PC-9 (cell line): ENCODE measurements at regions not wholly inside any gene's neighbourhood (a gene's known extent, or its start where the extent isn't known, plus 50 kb on each side); places are given as distances from the start of the nearest gene placed in this dataset.

Source experiments
- BruUV-seq: library from RNA; stranded (reverse); fragments of 400-500 nt; replicated peaks from 2 replicates; lab custom pipeline; 2021; lab: Mats Ljungman, UMichigan
- CTCF ChIA-PET: fragments of 300-600 bp; sonication (Branson Sonifier 250); formaldehyde crosslinking; loops from one replicate; lab custom pipeline; 2022; ENCODE audit warnings: antibody characterized with exemption; lab: Charles Lee
- POLR2A ChIA-PET: fragments of 300-600 bp; sonication (Branson Sonifier 250); formaldehyde crosslinking; loops from one replicate; lab custom pipeline; 2022; ENCODE audit warnings: antibody characterized with exemption; ENCODE audit not compliant: unreplicated experiment; lab: Charles Lee
- DNase-seq, 2 experiments: peaks; one replicate each; pipeline versions ENCODE4 v3.0.0 to v3.0.0-alpha.2; 2015 to 2022; ENCODE audit warnings: mixed read lengths in 1 of 2
- H2AFZ ChIP-seq: fragments of 200-600 bp; sonication (generic); 2 replicates; pipeline ENCODE4 v1.8.1; 2017; ENCODE audit warnings: antibody characterized with exemption
- H3F3A ChIP-seq: fragments of 200-600 bp; sonication (generic); 2 replicates; pipeline ENCODE4 v1.8.1; 2017; ENCODE audit warnings: antibody characterized with exemption, mild to moderate bottlenecking, low read depth; ENCODE audit not compliant: insufficient read depth
- H3K27ac ChIP-seq: fragments of 200-600 bp; sonication (generic); 2 replicates; pipeline ENCODE4 v1.6.1; 2016; ENCODE audit warnings: mixed run types
- H3K27me3 ChIP-seq: fragments of 200-600 bp; sonication (generic); 2 replicates; pipeline ENCODE4 v1.6.1; 2016; ENCODE audit warnings: low read depth, mixed run types; ENCODE audit not compliant: insufficient read depth
- H3K36me3 ChIP-seq: fragments of 200-600 bp; sonication (generic); 2 replicates; pipeline ENCODE4 v1.6.1; 2016; ENCODE audit warnings: low read depth, mixed run types
- H3K4me1 ChIP-seq: fragments of 200-600 bp; sonication (generic); replicated peaks from 2 replicates; pipeline ENCODE4 v1.6.1; 2016; ENCODE audit warnings: mixed run types; ENCODE audit not compliant: insufficient read depth
- H3K4me2 ChIP-seq: fragments of 200-600 bp; sonication (generic); 2 replicates; pipeline ENCODE4 v1.6.1; 2017; ENCODE audit warnings: mixed run types
- H3K4me3 ChIP-seq: fragments of 200-600 bp; sonication (generic); 2 replicates; pipeline ENCODE4 v1.6.1; 2016; ENCODE audit warnings: mixed run types
- H3K79me2 ChIP-seq: fragments of 200-600 bp; sonication (generic); 2 replicates; pipeline ENCODE4 v1.6.1; 2017; ENCODE audit warnings: low read depth, mixed run types
- H3K9me2 ChIP-seq: fragments of 200-600 bp; sonication (generic); 2 replicates; pipeline ENCODE4 v1.8.1; 2017; ENCODE audit warnings: mild to moderate bottlenecking; ENCODE audit not compliant: insufficient read depth
- H3K9me3 ChIP-seq: fragments of 200-600 bp; sonication (generic); 2 replicates; pipeline ENCODE4 v1.8.1; 2016; ENCODE audit warnings: low read depth; ENCODE audit not compliant: insufficient read depth
- H4K20me1 ChIP-seq: fragments of 200-600 bp; sonication (generic); 2 replicates; pipeline ENCODE4 v1.8.1; 2017; ENCODE audit not compliant: insufficient read depth
- CTCF ChIP-seq: fragments of 200-600 bp; sonication (generic); conservative IDR thresholded peaks from 2 replicates; pipeline ENCODE4 v1.6.1; 2017; ENCODE audit warnings: mixed run types, antibody characterized with exemption, mild to moderate bottlenecking, moderate library complexity
- EZH2 ChIP-seq: fragments of 200-600 bp; sonication (generic); IDR thresholded peaks from 2 replicates; pipeline ENCODE4 v1.8.0; 2017; ENCODE audit warnings: antibody characterized with exemption, low read depth
- intact Hi-C: fragments of 100-400 bp; cut with micrococcal nuclease; formaldehyde crosslinking; loops from one replicate; pipeline ENCODE4 v1.10.0; 2022; ENCODE audit not compliant: unreplicated experiment

- H3K9me3 ChIP-seq: no peaks in the 10 kb centered on the region
- no peak overlapping the region for H3K27ac ChIP-seq
- H3K36me3 ChIP-seq: no peaks in the 10 kb centered on the region
- intact Hi-C loops: no loop called here
- no peaks in the 10 kb centered on the region for H4K20me1 ChIP-seq
- no peak overlapping the region for H2AFZ ChIP-seq
- H3K9me2 ChIP-seq: no peaks in the 10 kb centered on the region
- H3F3A ChIP-seq: no peaks in the 10 kb centered on the region
- TF ChIP-seq EZH2 (no peak), CTCF (no peak)
- no peak for DNase-seq
- BruUV-seq: no TSS peak
- H3K79me2 ChIP-seq: no peaks in the 10 kb centered on the region
- H3K4me2 ChIP-seq: no peak overlapping the region
- POLR2A ChIA-PET: no interaction called here
- no peaks in the 10 kb centered on the region for H3K27me3 ChIP-seq
- no peak overlapping the region for H3K4me3 ChIP-seq
- H3K4me1 ChIP-seq: no peaks in the 10 kb centered on the region
- CTCF ChIA-PET: no interaction called here
Measured at GRCh38 chr7:114354306-114354705, 60.3 kb upstream of the FOXP2 start.

GRCh38 chr7:114345494-114345893 is 69.1 kb upstream of the FOXP2 start:
- ChIA-PET CTCF (no interaction called here), POLR2A (no interaction called here)
- no TSS peak for BruUV-seq
- Histone ChIP-seq H3K4me1 (no peaks in the 10 kb centered on the region), H2AFZ (no peak overlapping the region), H3K36me3 (no peaks in the 10 kb centered on the region), H3K9me3 (no peaks in the 10 kb centered on the region), H3F3A (no peaks in the 10 kb centered on the region), H3K4me2 (no peak overlapping the region), H3K4me3 (no peak overlapping the region), H3K9me2 (no peaks in the 10 kb centered on the region), H3K27me3 (no peaks in the 10 kb centered on the region), H3K79me2 (no peaks in the 10 kb centered on the region), H4K20me1 (no peaks in the 10 kb centered on the region), H3K27ac (no peak overlapping the region)
- intact Hi-C loops: no loop called here
- TF ChIP-seq EZH2 (no peak), CTCF (no peak)
- DNase-seq: no peak

GRCh38 chr7:114343949-114344708 is 70.5 kb upstream of the FOXP2 start:
- Histone ChIP-seq H3K4me1 (no peaks in the 10 kb centered on the region), H3K79me2 (no peaks in the 10 kb centered on the region), H3K4me2 (no peak overlapping the region), H3K27me3 (no peaks in the 10 kb centered on the region), H3K27ac (no peak overlapping the region), H3K4me3 (no peak overlapping the region), H2AFZ (no peak overlapping the region), H3K9me2 (no peaks in the 10 kb centered on the region), H3K9me3 (no peaks in the 10 kb centered on the region), H3K36me3 (no peaks in the 10 kb centered on the region), H3F3A (no peaks in the 10 kb centered on the region), H4K20me1 (no peaks in the 10 kb centered on the region)
- POLR2A ChIA-PET: no interaction called here
- BruUV-seq: no TSS peak
- intact Hi-C loops: no loop called here
- CTCF ChIA-PET: no interaction called here
- DNase-seq: no peak
- TF ChIP-seq EZH2 (no peak), CTCF (no peak)
